HG03565 (cell line): ENCODE measurements at regions not wholly inside any gene's neighbourhood (a gene's known extent, or its start where the extent isn't known, plus 50 kb on each side); places are given as distances from the start of the nearest gene placed in this dataset.
"Not testable (repeated sequence)": the region's sequence is repeated elsewhere in the genome, so short reads cannot be mapped to it uniquely, and the experiment has no call there.

Experiments used
- ATAC-seq: cut with Tn5 transposase; IDR thresholded peaks from one replicate; pipeline ENCODE4 v1.9.1; 2021; ENCODE audit warnings: mild to moderate bottlenecking, moderate library complexity; ENCODE audit not compliant: unreplicated experiment

DNA sequence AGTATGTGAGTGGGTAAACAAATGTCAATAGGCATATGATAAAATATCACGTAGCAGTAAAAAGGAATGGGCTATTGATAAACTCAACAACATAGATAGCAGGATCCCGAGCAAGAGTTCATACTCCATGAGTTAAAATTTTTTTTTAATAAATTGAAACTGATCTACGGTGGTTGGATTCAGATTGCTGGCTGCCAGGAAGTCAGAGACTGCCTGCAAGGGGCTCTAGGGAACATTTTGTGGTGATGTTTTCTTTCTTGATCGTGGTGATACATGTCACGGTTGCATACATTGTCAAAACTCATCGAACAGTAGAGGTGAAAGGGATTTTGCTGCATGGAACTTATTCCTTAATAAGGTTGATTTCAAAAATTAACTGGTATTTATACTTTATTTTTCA, 62.6 kb upstream of the WNT7B start:
- no peak for ATAC-seq

DNA sequence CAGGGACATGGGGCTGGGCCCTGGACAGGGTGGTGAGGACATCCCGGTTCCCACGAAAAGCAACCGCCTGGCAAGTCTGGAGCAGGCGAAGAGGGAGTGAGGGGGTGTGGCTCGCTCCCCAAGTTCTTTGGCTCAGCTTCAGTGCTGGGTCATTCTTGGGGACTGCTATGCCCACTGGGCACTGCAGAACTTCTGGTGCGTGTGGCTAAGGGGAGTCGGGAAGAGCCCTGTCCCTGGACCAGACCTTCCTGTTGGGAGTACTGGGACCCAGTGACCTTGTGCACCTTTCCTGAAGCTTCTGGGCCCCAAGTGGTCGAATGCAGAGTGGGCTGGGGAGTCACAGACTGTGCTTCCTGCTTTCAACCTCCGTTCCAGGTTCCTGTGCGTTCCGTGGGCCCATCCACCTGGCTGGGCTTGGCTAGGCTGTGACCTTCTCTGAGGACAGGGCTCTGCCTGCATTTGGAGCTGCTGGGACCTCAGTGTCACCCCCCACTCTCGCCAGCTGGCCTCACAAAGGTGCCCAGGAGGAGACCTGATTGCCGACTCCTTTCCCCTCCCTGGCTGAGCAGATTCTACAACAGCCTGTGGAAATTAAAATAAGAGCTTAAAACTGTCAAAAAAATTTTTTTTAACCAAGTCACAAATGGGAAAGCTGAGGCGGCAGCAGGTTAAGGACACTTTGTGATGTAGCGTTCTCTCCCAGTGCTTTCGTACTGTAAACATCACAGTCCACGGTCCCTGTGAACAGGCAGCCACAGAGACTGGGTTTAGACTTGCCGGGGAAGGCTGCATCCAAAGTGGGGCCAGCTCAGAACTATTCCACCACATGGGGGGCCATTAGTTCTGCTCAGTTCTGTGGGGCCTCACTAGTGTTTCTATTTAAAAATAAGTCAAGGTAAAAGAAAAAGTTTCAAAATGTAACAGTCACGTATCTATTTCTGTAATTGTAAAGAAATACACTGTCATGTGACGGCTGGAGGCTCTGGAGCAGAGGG, 63.8 kb upstream of the WNT7B start:
- no peak for ATAC-seq

DNA sequence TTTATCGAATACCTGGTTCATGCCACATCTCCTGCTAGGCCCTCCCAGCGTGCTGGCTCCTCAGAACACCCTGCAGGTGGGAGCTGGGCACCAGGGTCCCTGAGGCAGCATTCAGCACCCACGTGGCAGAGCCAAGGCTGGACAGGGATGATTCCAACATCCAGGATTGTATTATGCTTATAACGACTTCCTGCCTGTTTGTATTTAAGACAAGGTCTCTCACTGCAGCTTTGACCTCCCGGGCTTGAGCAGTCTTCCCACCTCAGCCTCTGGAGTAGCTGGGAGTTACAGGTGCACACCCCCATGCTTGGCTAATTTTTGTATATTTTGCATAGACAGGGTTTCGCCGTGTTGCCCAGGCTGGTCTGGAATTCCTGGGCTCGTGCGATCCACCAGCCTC, 64.7 kb upstream of the WNT7B start:
- no peak for ATAC-seq

DNA sequence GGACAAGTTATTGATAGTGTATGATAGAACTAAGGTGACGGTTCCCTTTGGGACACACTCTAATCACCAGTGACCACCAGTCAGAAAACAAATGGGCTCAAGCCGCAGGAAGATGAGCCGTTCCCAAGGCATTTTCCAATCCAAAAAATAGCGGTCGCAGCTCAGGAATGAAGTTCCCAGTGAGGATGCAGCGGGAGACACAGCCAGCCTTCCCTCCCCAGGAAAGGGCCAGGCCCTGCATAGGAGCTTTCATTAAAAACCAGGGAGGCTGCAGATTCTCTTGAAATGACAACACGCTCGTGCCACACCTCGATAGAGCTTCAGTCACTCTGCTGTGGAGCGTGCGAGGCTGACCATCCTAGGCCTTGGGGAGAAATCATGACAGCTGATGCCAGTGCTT, 65.8 kb upstream of the WNT7B start:
- no peak for ATAC-seq

DNA sequence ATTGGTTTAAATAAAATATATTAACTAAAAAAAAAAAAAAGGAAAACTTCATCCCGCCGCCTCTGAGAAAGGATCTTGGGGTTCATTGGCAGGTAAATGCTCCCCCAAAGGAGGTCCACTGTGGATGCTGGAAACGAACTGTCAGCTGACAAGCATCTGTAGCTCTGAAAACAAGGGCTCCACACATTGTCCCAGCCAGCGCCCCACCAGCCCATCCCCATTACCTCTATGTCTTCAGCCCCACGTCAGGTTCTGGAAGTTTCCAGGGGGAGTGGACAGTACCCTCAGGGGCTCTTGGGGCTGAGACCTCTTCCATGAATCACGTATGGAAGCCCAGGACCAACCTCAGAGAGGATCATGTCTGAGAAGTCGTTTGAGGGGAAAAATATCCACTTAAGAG, 66.4 kb upstream of the WNT7B start:
- no peak for ATAC-seq

DNA sequence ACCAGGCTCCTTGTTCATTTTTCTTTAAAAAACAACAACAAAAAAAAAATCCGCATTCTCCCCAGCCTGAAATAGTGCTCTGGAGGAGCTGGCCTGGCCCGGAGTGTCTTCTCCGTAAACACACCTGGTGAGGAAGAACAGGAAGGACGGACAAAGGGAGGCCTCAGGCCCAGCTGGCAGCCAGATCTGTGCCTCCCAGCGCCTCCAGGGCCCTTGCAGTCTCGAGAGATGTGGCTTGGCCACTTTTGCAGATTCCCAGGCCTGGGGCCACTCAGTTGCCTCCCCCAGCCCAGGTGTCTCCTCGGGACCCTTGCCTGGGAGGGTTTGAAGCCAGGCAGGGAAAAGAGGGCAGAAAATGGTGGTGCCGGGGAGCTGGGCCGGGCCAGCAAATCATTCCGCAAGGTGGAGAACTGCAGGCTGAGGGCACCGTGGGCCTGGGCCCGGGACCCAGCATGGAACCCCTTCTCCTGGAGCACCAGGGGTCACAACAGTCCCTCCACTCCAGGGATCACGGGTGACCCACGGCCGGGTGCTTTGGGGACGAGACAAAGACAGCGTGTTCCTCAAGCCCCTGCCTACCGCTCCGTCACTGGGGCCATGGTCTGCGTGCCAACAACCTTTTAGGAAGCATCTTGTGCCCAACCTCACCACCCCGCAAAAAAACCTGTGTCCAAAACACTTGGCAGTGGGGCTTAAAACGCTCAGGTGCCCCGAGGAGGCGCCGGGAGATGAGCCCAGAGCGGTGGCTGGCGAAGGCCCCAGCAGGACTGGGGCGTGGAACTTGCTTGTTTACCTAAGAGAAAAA, 67.1 kb upstream of the WNT7B start:
- no peak for ATAC-seq

DNA sequence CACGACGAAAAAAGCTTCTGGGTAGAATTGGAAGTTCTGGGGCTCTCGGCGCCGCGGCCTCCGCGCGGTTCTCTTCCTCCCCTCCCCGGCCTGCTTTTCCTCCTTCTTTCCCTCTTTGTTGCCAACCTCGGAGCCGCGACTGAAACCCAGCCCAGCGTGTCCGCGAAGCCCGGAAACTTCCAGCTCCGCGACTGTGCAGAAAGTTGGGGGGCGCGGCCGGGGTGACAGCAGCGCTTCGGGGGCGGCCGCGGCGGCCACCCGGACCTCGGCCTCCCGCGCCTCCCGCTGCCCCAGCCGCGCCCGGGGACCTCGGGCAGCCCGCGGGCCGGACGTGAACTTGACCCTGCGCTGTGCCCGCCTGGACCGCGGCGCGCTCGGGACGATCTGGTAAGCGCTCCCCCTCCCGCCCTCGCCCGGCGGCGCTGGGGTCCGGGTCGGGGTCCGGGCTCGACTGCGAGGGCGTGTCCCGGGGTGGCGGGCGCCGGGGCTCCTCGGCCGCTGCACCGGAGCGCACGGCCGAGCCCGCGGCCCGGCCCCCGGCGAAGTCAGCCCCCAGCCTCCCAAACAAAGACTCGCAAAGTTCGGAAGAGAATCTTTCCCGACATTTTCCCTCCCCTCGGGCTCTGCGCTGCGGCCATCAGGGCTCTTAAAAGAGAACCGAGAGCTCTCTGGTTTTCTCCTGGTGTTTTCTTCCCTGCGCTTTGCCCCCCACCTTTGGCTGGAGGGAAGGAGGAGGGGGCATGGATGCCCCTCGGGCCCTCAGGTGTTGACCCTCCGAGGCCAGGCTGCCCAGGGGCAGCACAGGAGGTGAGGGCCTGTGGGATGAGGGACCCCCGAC, 67.9 kb upstream of the WNT7B start:
- ATAC-seq = no peak

DNA sequence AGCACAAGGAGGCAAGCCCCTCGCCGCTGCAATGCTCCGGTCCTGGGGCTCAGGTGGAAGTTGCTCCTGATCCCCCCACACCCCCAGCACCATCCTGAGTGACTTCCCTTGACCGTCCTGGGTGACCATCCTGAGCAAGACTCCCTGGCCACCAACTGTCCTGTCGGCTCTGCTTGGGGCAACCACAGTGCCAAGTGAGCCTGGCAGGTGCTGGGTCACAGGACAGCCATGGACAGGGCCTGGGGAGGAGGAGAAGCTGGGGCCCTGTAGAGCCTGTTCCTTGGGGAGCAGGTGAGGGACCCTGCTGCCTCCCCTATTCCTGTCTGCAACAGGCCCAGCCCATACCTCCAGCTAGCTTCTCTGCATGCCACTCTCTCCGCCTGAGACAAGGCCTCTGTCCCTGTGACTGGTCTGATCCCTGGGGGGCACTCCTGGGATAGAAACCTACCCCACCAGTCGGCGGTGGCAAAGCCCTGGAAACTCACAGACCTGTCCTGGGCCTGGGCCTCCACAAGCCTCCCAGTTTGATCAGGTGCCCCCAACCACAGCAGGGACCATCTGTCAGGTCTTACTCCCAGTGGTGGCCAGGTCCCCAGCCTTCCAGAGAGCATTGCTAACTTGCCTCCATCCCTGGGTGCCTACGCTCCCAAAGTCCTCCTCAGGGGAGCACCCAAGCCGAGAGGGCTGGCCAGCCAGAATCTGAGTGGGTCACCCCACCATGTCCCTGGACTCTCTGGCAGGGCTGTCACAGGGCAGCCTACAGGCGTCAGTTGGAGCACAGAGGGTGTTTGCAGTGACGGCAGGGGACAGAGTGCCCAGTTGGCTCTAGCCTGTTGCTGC, 68.7 kb upstream of the WNT7B start:
- no peak for ATAC-seq

DNA sequence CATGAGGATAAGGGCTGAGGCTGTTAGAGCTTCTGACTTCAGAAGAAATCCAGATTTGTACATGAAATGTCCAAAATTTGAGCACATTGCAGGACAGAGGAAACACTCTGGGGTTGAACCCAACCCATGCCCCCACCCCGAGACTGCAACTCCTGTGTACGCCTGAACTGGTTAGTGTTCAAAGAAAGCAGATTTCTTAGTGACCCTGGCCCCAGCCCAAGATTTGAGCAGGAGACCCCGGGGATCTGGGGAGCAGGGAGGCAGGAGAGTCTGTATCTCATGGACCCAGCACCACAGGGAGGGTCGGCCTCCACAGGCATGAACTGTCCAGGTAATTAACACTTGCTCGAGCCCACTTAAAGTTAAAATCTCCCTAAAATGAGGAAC, 69.3 kb upstream of the WNT7B start:
- no peak for ATAC-seq

DNA sequence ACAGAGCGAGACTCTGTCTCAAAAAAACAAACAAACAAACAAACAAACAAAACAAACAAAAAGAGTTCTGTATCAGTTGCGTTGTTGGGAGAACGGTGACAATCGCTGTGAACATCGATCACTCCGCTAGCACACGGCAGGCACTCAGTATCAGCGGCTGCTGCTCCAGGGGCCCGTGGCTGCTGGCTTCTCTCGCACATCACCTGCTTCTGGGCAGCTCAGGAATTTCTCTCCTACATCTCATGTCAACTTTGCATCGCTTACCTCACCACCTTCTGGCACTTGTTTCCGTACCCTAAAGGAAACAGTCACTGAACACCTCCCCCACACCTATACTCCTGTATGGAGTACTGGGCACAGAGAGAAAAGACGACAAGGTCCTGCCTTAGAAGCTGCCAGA, 70.3 kb upstream of the WNT7B start:
- ATAC-seq = no peak

DNA sequence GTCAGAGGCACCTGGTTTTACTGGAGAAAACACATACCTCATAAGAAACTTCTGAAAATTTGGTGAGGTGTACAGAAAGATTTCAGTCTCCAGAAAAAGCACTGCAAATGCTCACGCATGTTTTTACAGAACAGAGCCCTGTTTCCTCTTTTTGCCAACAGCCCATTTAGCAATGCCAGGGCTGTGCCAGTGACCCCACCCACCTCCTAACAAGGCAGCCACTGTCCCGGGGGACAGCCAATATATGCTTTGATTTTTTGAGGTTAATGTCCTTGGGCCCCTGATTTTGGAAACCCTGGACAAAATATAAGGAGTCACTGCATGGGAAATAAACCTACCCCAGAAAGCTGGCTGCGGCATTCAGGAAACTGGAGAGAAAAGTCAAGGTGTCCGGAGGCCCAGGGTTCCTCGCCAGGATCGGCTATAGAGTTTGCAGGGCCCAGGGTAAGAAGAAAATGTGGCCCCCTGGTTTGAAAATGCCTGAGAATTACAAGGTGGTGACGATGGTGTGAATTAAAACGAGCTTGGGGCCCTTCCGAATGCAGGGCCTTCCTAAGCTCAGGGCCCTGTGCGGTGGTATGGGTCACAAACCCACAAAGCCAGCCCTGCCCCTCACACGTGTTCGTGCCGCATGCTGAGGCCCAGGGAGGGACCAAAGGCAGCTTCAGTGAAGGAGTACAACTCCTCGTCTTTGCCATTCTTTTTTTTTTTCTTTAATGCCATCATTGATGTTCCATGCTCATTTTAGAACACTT, 71.1 kb upstream of the WNT7B start:
- ATAC-seq = no peak

DNA sequence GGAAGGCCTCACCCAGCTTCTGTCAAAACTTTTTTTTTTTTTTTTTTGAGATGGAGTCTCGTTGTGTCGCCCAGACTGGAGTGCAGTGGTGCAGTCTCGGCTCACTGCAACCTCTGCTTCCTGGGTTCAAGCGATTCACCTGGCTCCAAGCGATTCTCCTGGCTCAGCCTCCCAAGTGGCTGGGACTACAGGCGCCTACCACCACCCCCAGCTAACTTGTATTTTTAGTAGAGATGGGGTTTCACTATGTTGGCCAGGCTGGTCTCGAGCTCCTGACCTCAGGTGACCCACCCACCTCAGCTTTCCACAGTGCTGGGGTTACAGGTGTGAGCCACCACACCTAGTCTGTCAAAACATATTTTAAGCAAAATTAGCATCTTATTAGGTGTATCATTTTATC, 71.7 kb upstream of the WNT7B start:
- ATAC-seq = not testable (repeated sequence)

DNA sequence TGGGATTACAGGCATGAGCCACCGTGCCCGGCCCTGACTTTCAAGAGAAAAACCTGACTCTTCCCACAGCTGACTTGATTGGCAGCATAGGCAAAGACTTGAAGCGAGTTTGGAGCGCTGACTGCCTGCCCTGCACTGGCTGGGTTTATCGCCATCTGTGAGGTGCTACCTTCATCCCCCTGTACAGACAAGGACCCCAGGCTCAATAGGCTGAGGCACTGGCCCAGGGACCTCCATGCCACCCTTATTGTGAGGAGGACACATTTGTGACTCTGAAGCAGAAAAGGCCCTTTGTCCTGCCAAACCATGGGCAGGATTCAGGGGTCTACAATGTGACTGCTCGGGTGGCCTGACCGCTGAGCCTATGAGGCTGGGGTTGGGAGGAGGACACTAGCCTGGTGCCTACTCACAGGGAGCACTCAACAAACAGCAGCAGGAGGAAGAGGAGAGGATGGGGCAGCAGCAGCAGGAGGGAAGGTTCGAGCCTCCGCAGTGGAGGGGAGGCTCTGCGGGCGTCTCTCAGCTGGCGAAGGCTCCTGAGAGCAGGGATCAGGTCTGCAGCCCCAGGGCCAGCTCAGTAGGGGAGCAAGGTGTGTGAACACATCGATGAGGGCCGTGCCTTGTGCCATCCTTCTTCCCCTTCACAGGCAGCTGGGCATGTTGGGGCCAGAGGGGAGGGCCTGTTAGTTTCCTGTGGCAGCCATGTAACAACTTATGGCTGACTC, 72.9 kb upstream of the WNT7B start:
- no peak for ATAC-seq

DNA sequence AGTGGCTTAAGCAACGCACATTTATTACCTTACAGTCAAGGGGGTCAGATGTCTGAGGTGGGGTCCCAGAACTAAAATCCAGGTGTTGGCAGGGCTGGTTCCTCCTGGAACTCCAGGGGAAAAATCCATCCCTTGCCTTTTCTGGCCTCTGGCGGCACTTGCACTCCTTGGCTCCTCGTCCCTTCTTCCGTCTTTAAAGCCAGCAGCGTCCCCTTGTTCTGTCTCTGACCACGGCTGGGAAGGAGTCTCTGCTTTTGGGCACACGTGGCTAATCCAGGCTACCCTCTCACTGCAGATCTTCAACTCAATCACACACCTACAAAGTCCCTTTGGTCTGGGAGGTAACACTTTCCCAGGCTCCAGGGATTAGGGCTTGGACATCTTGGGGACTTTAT, 73.5 kb upstream of the WNT7B start:
- no peak for ATAC-seq

DNA sequence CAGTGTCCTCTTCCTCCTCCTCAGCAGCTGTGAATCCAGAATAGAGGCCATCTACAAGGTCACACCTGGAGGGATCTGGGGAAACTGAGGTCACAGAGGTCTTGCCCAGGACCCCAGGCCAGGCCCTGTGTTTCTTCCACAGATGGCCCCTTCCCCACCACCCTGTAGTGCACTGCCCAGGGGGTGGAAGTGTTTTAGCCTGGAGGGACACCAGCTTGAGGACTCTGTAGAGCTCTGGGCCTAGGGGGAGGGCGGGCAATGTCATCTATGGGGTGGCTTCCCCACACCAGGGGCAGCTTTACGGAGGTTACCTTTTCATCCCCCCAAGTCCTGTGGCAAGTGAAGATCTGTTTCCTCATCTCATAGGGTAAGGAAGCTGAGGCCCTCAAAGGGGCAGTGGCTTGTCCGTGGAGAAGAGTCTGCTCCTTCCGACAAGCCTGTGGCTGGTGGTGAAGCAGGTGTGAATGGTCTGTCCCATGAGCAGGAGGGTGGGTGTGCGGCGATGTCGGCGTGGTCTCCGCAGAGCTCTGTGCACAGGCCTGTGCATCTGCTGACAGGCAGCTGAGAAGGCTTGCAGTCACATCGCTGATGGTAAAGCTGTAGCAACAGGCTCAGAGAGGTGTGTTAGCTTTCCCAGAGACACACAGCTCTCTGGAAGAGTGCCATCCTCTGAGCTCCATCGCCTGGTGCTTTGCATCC, 74.1 kb upstream of the WNT7B start:
- ATAC-seq = no peak

DNA sequence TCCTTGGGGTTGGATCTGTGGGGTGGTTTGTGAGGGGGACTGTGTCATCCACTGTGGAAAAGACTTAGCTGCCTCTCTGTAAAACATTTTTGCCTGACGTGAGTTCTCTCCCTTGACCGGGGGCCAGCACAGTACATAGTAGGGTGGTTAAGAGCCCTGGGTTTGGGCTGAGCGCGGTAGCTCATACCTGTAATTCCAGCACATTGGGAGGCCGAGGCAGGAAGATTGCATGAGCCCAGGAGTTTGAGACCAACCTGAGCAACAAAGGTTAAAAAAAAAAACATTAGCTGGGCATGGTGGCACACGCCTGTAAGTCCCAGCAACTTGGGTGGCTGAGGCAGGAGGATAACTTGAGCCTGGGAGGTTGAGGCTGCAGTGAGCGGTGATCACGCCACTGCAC, 74.7 kb upstream of the WNT7B start:
- ATAC-seq = no peak

DNA sequence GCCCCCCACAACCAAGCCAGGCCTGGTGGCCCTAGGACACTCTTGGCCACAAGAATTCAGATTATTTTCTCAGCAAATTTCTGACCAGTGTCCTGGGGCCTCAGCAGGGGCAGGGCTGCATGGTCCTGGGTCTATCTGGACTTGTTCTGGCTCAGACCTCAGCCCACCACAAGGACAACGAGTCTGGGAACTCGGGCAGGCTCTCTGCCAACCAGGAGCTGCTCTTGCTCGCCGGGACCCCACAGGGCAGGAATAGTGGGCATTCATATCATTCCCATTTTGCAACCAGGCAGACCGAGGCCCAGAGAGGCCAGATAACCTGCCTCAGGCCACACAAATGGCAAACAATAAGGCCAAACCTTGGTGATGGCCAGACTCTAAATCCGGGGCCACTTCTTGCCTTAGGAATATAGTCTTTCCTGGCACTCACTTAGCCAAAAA, 75.4 kb upstream of the WNT7B start:
- no peak for ATAC-seq
